ENCODE measurements at regions not wholly inside any gene's neighbourhood (a gene's known extent, or its start where the extent isn't known, plus 50 kb on each side); places are given as distances from the start of the nearest gene placed in this dataset.

- Histone ChIP-seq H3K79me2 (ENCODE audit: insufficient read depth, low read length) (no peaks in the 10 kb centered on the region), H3K9me2 (ENCODE audit: low read depth, low read length) (no peaks in the 10 kb centered on the region), H3K27me3 (ENCODE audit: insufficient read depth, low read length) (no peaks in the 10 kb centered on the region), H3K4me2 (ENCODE audit: low read length) (no peak overlapping the region), H3K9ac (ENCODE audit: low read length) (no peak overlapping the region), H2AFZ (ENCODE audit: low read length) (no peak overlapping the region), H3K4me1 (ENCODE audit: insufficient read depth, low read length, severe bottlenecking) (peaks cover 4% of the 10 kb centered on the region), H3K27ac (ENCODE audit: low read depth, low read length, poor library complexity, severe bottlenecking) (no peak overlapping the region), H4K20me1 (ENCODE audit: insufficient read depth, low read length) (no peaks in the 10 kb centered on the region), H3K9me3 (ENCODE audit: low read length) (no peaks in the 10 kb centered on the region), H3F3A (ENCODE audit: insufficient read depth, low read length) (no peaks in the 10 kb centered on the region), H3K4me3 (ENCODE audit: low read depth, low read length, poor library complexity, severe bottlenecking) (no peak overlapping the region), H3K36me3 (ENCODE audit: insufficient read depth, low read length) (no peaks in the 10 kb centered on the region)
- TF ChIP-seq, protein P1, sequence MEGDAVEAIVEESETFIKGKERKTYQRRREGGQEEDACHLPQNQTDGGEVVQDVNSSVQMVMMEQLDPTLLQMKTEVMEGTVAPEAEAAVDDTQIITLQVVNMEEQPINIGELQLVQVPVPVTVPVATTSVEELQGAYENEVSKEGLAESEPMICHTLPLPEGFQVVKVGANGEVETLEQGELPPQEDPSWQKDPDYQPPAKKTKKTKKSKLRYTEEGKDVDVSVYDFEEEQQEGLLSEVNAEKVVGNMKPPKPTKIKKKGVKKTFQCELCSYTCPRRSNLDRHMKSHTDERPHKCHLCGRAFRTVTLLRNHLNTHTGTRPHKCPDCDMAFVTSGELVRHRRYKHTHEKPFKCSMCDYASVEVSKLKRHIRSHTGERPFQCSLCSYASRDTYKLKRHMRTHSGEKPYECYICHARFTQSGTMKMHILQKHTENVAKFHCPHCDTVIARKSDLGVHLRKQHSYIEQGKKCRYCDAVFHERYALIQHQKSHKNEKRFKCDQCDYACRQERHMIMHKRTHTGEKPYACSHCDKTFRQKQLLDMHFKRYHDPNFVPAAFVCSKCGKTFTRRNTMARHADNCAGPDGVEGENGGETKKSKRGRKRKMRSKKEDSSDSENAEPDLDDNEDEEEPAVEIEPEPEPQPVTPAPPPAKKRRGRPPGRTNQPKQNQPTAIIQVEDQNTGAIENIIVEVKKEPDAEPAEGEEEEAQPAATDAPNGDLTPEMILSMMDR (IDR thresholded peaks at IDR 0.05; ENCODE audit: low read length), result peak; percentile 66
- no peak for TF ChIP-seq EZH2 (IDR thresholded peaks at IDR 0.05; ENCODE audit: borderline replicate concordance, low read length)
Measured at GRCh38 chr9:88722753-88723152, 187.8 kb downstream of the NXNL2 start.

GRCh38 chr9:88723751-88724150 is 188.8 kb downstream of the NXNL2 start:
- Histone ChIP-seq H3K27me3 (ENCODE audit: insufficient read depth, low read length) (no peaks in the 10 kb centered on the region), H3K79me2 (ENCODE audit: insufficient read depth, low read length) (no peaks in the 10 kb centered on the region), H3K9ac (ENCODE audit: low read length) (no peak overlapping the region), H2AFZ (ENCODE audit: low read length) (no peak overlapping the region), H4K20me1 (ENCODE audit: insufficient read depth, low read length) (no peaks in the 10 kb centered on the region), H3K9me2 (ENCODE audit: low read depth, low read length) (no peaks in the 10 kb centered on the region), H3K36me3 (ENCODE audit: insufficient read depth, low read length) (no peaks in the 10 kb centered on the region), H3F3A (ENCODE audit: insufficient read depth, low read length) (no peaks in the 10 kb centered on the region), H3K4me1 (ENCODE audit: insufficient read depth, low read length, severe bottlenecking) (peaks cover 4% of the 10 kb centered on the region), H3K4me2 (ENCODE audit: low read length) (no peak overlapping the region), H3K27ac (ENCODE audit: low read depth, low read length, poor library complexity, severe bottlenecking) (no peak overlapping the region), H3K9me3 (ENCODE audit: low read length) (no peaks in the 10 kb centered on the region), H3K4me3 (ENCODE audit: low read depth, low read length, poor library complexity, severe bottlenecking) (no peak overlapping the region)
- TF ChIP-seq, protein P1 (IDR thresholded peaks at IDR 0.05; ENCODE audit: low read length), result no peak
- TF ChIP-seq EZH2 (IDR thresholded peaks at IDR 0.05; ENCODE audit: borderline replicate concordance, low read length), result no peak

DNA sequence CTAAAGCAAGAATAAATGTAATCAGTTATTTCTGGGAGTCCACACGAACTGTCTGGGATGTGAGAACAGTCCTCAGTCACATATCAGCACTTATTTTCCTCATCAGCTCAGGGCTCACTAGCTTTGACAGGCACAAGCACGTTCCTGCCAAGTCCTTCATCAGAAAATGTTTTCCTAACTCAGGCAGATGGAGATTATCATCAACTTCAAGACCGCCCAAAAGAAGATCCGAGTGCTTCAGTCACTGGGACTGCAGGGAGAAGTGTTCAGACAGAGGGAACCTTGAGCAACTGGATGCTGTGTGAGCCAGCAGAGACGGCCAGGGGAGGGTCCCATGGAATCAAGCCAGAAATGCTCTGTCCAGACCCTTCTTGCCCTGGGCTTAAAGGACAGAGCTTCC is 189.4 kb downstream of the NXNL2 start:
- no peak overlapping the region for H2AFZ ChIP-seq (ENCODE audit: low read length)
- H3K4me3 ChIP-seq (ENCODE audit: low read depth, low read length, poor library complexity, severe bottlenecking), result no peak overlapping the region
- no peak for TF ChIP-seq EZH2 (IDR thresholded peaks at IDR 0.05; ENCODE audit: borderline replicate concordance, low read length)
- TF ChIP-seq, protein P1 (IDR thresholded peaks at IDR 0.05; ENCODE audit: low read length), result no peak
- no peaks in the 10 kb centered on the region for H4K20me1 ChIP-seq (ENCODE audit: insufficient read depth, low read length)
- no peaks in the 10 kb centered on the region for H3K36me3 ChIP-seq (ENCODE audit: insufficient read depth, low read length)
- no peak overlapping the region for H3K27ac ChIP-seq (ENCODE audit: low read depth, low read length, poor library complexity, severe bottlenecking)
- H3F3A ChIP-seq (ENCODE audit: insufficient read depth, low read length), result no peaks in the 10 kb centered on the region
- H3K4me2 ChIP-seq (ENCODE audit: low read length), result no peak overlapping the region
- no peaks in the 10 kb centered on the region for H3K27me3 ChIP-seq (ENCODE audit: insufficient read depth, low read length)
- no peaks in the 10 kb centered on the region for H3K79me2 ChIP-seq (ENCODE audit: insufficient read depth, low read length)
- peaks cover 4% of the 10 kb centered on the region for H3K4me1 ChIP-seq (ENCODE audit: insufficient read depth, low read length, severe bottlenecking)
- H3K9me2 ChIP-seq (ENCODE audit: low read depth, low read length), result no peaks in the 10 kb centered on the region
- H3K9ac ChIP-seq (ENCODE audit: low read length), result no peak overlapping the region
- H3K9me3 ChIP-seq (ENCODE audit: low read length), result no peaks in the 10 kb centered on the region

All from OCI-LY1 (cell line).